Gastrocnemius medialis (tissue), 4 donors: ENCODE measurements at regions not wholly inside any gene's neighbourhood (a gene's known extent, or its start where the extent isn't known, plus 50 kb on each side); places are given as distances from the start of the nearest gene placed in this dataset.

Experiments used
- CTCF ChIP-seq, 5 experiments: fragments of 450-650 bp in 3 of 5; fragments of 200-600 bp in 2 of 5; sonication (generic) in 2 of 5; IDR thresholded peaks in 4 of 5; conservative IDR thresholded peaks in 1 of 5; 1 replicate in 4 of 5; 2 replicates in 1 of 5; pipeline ENCODE4 v1.5.1; 2016 to 2019; ENCODE audit warnings: antibody characterized with exemption in 5 of 5, mild to moderate bottlenecking in 3 of 5, moderate library complexity in 3 of 5
- POLR2A ChIP-seq, 2 donors: fragments of 450-650 bp; IDR thresholded peaks; one replicate each; pipeline ENCODE4 v1.6.1; 2017; ENCODE audit warnings: antibody characterized with exemption in 2 of 2, mild to moderate bottlenecking in 2 of 2, moderate library complexity in 2 of 2

- no peak for TF ChIP-seq POLR2A (IDR thresholded peaks at IDR 0.05)
- TF ChIP-seq CTCF (IDR thresholded peaks at IDR 0.05 in 4 of 5, conservative IDR thresholded peaks at IDR 0.05 in 1 of 5): no peak
These were observed 578.4 kb downstream of the CDH11 start for GRCh38 chr16:64543441-64543840.
